ENCODE measurements at regions not wholly inside any gene's neighbourhood (a gene's known extent, or its start where the extent isn't known, plus 50 kb on each side); places are given as distances from the start of the nearest gene placed in this dataset.

DNA sequence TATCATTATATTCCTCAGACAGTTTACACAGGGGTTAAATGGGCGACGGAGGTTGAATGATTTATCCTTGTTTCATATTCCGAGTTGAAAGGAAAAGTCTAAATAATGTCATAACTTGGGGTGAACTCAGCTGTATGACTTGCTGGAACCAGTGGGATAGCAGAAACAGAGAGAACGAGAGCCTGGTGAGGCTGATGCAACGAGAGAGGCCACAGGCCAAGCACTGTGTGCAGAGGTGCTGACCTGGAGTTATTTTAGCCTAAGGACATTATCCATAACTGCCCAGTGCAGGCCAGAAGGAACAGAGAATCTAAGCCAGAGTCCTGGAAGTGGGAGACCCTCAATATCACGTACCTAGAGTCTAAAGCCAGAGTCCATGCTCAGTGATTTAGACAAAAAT is 394.9 kb downstream of the MAFB start:
- DNase-seq (ENCODE audit: low spot score) = no peak
- ChIA-PET POLR2A (no interaction called here), CTCF (no interaction called here)
- TF ChIP-seq TEAD4 (CRISPR knock-in tag; IDR thresholded peaks at IDR 0.05) = no peak
- no peak for TF ChIP-seq SP1 (CRISPR knock-in tag; conservative IDR thresholded peaks at IDR 0.05)
- no peak for TF ChIP-seq ZNF671 (CRISPR knock-in tag; IDR thresholded peaks at IDR 0.05)
- TF ChIP-seq ZNF281 (CRISPR knock-in tag; IDR thresholded peaks at IDR 0.05) = no peak
- TF ChIP-seq SMAD3 (CRISPR knock-in tag; IDR thresholded peaks at IDR 0.05; ENCODE audit: borderline replicate concordance) = no peak
- TF ChIP-seq, protein P1, sequence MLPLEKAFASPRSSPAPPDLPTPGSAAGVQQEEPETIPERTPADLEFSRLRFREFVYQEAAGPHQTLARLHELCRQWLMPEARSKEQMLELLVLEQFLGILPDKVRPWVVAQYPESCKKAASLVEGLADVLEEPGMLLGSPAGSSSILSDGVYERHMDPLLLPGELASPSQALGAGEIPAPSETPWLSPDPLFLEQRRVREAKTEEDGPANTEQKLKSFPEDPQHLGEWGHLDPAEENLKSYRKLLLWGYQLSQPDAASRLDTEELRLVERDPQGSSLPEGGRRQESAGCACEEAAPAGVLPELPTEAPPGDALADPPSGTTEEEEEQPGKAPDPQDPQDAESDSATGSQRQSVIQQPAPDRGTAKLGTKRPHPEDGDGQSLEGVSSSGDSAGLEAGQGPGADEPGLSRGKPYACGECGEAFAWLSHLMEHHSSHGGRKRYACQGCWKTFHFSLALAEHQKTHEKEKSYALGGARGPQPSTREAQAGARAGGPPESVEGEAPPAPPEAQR (CRISPR knock-in tag; IDR thresholded peaks at IDR 0.05) = no peak
- TF ChIP-seq RELA (CRISPR knock-in tag; IDR thresholded peaks at IDR 0.05; ENCODE audit: borderline replicate concordance) = no peak
- no peak for TF ChIP-seq FOXP4 (CRISPR knock-in tag; IDR thresholded peaks at IDR 0.05)
- TF ChIP-seq, protein P2, sequence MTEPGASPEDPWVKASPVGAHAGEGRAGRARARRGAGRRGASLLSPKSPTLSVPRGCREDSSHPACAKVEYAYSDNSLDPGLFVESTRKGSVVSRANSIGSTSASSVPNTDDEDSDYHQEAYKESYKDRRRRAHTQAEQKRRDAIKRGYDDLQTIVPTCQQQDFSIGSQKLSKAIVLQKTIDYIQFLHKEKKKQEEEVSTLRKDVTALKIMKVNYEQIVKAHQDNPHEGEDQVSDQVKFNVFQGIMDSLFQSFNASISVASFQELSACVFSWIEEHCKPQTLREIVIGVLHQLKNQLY (CRISPR knock-in tag; IDR thresholded peaks at IDR 0.05) = no peak
- no peak for TF ChIP-seq FOXK1 (CRISPR knock-in tag; IDR thresholded peaks at IDR 0.05)
- TF ChIP-seq ETV6 (CRISPR knock-in tag; IDR thresholded peaks at IDR 0.05) = no peak
- no peak for TF ChIP-seq ATF1 (CRISPR knock-in tag; IDR thresholded peaks at IDR 0.05)
- no peak for TF ChIP-seq IRF2 (CRISPR knock-in tag; IDR thresholded peaks at IDR 0.05; ENCODE audit: borderline replicate concordance, low read depth)
- no peak for TF ChIP-seq GTF2I (CRISPR knock-in tag; conservative IDR thresholded peaks at IDR 0.05)
- no peak for TF ChIP-seq ZNF416 (CRISPR knock-in tag; IDR thresholded peaks at IDR 0.05)
- no peak for TF ChIP-seq ZNF121 (CRISPR knock-in tag; IDR thresholded peaks at IDR 0.05)
- TF ChIP-seq KAT7 (CRISPR knock-in tag; IDR thresholded peaks at IDR 0.05; ENCODE audit: borderline replicate concordance) = no peak
- no peak for TF ChIP-seq CBFB (CRISPR knock-in tag; IDR thresholded peaks at IDR 0.05; ENCODE audit: low read depth)
- H3K4me1 Mint-ChIP-seq = peaks cover 13% of the 10 kb centered on the region
- no peak overlapping the region for H3K4me3 Mint-ChIP-seq
- no peaks in the 10 kb centered on the region; the same call in 1 of the 2 replicates for H3K36me3 Mint-ChIP-seq
- no peaks in the 10 kb centered on the region for H3K27me3 Mint-ChIP-seq (ENCODE audit: low read depth)
- no peaks in the 10 kb centered on the region; the same call in 1 of the 2 replicates for H3K9me3 Mint-ChIP-seq
- ATAC-seq = no peak
- H3K27ac Mint-ChIP-seq = no peak overlapping the region

GRCh38 chr20:40293740-40294139 is 395.3 kb downstream of the MAFB start:
- POLR2A ChIA-PET = no interaction called here
- TF ChIP-seq FOXP1 (CRISPR knock-in tag; IDR thresholded peaks at IDR 0.05; ENCODE audit: borderline replicate concordance) (no peak), ETV6 (CRISPR knock-in tag; IDR thresholded peaks at IDR 0.05) (no peak), ZBTB21 (CRISPR knock-in tag; IDR thresholded peaks at IDR 0.05; ENCODE audit: borderline replicate concordance) (no peak), PRRX2 (CRISPR knock-in tag; IDR thresholded peaks at IDR 0.05) (no peak), HMGA2 (CRISPR knock-in tag; IDR thresholded peaks at IDR 0.05) (no peak), IRF2 (CRISPR knock-in tag; IDR thresholded peaks at IDR 0.05; ENCODE audit: borderline replicate concordance, low read depth) (no peak), TP53 (CRISPR knock-in tag; IDR thresholded peaks at IDR 0.05) (no peak), JUN (CRISPR knock-in tag; IDR thresholded peaks at IDR 0.05) (no peak)
- TF ChIP-seq, protein P3, sequence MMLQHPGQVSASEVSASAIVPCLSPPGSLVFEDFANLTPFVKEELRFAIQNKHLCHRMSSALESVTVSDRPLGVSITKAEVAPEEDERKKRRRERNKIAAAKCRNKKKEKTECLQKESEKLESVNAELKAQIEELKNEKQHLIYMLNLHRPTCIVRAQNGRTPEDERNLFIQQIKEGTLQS (CRISPR knock-in tag; conservative IDR thresholded peaks at IDR 0.05) = no peak
- TF ChIP-seq, protein P4, sequence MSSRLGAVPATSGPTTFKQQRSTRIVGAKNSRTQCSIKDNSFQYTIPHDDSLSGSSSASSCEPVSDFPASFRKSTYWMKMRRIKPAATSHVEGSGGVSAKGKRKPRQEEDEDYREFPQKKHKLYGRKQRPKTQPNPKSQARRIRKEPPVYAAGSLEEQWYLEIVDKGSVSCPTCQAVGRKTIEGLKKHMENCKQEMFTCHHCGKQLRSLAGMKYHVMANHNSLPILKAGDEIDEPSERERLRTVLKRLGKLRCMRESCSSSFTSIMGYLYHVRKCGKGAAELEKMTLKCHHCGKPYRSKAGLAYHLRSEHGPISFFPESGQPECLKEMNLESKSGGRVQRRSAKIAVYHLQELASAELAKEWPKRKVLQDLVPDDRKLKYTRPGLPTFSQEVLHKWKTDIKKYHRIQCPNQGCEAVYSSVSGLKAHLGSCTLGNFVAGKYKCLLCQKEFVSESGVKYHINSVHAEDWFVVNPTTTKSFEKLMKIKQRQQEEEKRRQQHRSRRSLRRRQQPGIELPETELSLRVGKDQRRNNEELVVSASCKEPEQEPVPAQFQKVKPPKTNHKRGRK (CRISPR knock-in tag; IDR thresholded peaks at IDR 0.05; ENCODE audit: borderline replicate concordance) = no peak
- ATAC-seq (no peak), DNase-seq (ENCODE audit: low spot score) (no peak)
- no peaks in the 10 kb centered on the region for H3K27me3 Mint-ChIP-seq (ENCODE audit: low read depth)
- no peak overlapping the region for H3K4me3 Mint-ChIP-seq
- peaks cover 17% of the 10 kb centered on the region for H3K4me1 Mint-ChIP-seq
- CTCF ChIA-PET = no interaction called here
- H3K27ac Mint-ChIP-seq = no peak overlapping the region
- H3K9me3 Mint-ChIP-seq = no peaks in the 10 kb centered on the region; the same call in 1 of the 2 replicates
- no peaks in the 10 kb centered on the region; the same call in 1 of the 2 replicates for H3K36me3 Mint-ChIP-seq

Measured in WTC11 (cell line).